GM12878 (cell line): ENCODE measurements at regions not wholly inside any gene's neighbourhood (a gene's known extent, or its start where the extent isn't known, plus 50 kb on each side); places are given as distances from the start of the nearest gene placed in this dataset.

ENCODE experiments used
- CTCF ChIP-seq, 3 experiments: IDR thresholded peaks in 2 of 3; conservative IDR thresholded peaks in 1 of 3; 2 replicates each; pipeline ENCODE4 v1.5.1; 2011; ENCODE audit warnings: low read depth in 3 of 3, low read length in 3 of 3, mild to moderate bottlenecking in 3 of 3, control low read depth in 2 of 3, moderate library complexity in 2 of 3, inconsistent platforms in 1 of 3, mixed read lengths in 1 of 3; ENCODE audit not compliant: control insufficient read depth in 2 of 3, insufficient read depth in 1 of 3; ENCODE audit errors: extremely low read depth in 1 of 3
- EP300 ChIP-seq, 2 experiments: fragments of 150-350 bp in 1 of 2; IDR thresholded peaks; 2 replicates each; pipeline ENCODE4 v1.6.1; 2011 to 2012; ENCODE audit warnings: low read depth in 2 of 2, low read length in 2 of 2, borderline replicate concordance in 1 of 2, improper control_type of control experiment in 1 of 2, inconsistent platforms in 1 of 2; ENCODE audit not compliant: control insufficient read depth in 1 of 2
- EZH2 ChIP-seq: IDR thresholded peaks from 2 replicates; pipeline ENCODE4 v1.6.1; 2012; ENCODE audit warnings: low read depth, mild to moderate bottlenecking, control low read depth, inconsistent platforms, low read length, borderline replicate concordance; ENCODE audit not compliant: control insufficient read depth
- GATAD2B ChIP-seq: fragments of 450-650 bp; conservative IDR thresholded peaks from 2 replicates; pipeline ENCODE4 v1.6.1; 2017; ENCODE audit warnings: low read depth, mild to moderate bottlenecking, moderate library complexity
- YY1 ChIP-seq: IDR thresholded peaks from 2 replicates; pipeline ENCODE4 v1.6.1; 2011; ENCODE audit warnings: low read depth, mild to moderate bottlenecking, low read length
- ZBED1 ChIP-seq: IDR thresholded peaks from 2 replicates; pipeline ENCODE4 v1.6.1; 2016; ENCODE audit warnings: borderline replicate concordance

GRCh38 chr4:163273203-163273602 is 59.2 kb downstream of the NPY1R start:
- TF ChIP-seq EP300 (IDR thresholded peaks at IDR 0.05; ENCODE audit: borderline replicate concordance in 1 of 2, control insufficient read depth in 1 of 2, low read depth in 2 of 2, low read length in 2 of 2) = no peak
- no peak for TF ChIP-seq EZH2
- TF ChIP-seq GATAD2B = no peak
- no peak for TF ChIP-seq CTCF (IDR thresholded peaks at IDR 0.05 in 2 of 3, conservative IDR thresholded peaks at IDR 0.05 in 1 of 3; ENCODE audit: control insufficient read depth in 2 of 3, extremely low read depth in 1 of 3, insufficient read depth in 1 of 3, low read depth in 3 of 3, low read length in 3 of 3)
- no peak for TF ChIP-seq YY1
- TF ChIP-seq ZBED1 = no peak
